ENCODE measurements at regions not wholly inside any gene's neighbourhood (a gene's known extent, or its start where the extent isn't known, plus 50 kb on each side); places are given as distances from the start of the nearest gene placed in this dataset.

DNA sequence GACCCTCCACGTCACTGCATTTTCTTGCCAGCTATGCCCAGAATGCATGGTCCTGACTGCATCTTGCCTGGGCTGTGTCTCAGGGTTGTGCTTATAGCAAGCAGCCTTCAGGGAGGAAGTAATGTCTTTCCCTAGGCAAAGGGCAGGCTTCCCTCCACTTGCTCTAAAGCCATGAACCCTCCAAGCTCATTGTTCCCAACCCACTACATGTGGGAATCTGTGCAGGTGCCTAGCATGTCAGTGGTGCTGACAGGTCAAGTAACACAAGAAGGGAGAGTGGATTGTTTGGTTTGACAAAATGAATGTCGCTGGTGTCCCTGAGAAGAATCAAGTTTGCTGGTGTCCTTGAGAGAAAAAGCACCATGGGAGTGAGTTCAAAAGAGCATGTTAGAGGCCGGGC is 53.9 kb upstream of the UCN3 start:
- no peak for DNase-seq (ENCODE audit: low read depth, low spot score)

GRCh38 chr10:5311617-5312016 is 53.1 kb upstream of the UCN3 start:
- no peak for DNase-seq (ENCODE audit: low read depth, low spot score)

GRCh38 chr10:5314840-5315239 is 49.9 kb upstream of the UCN3 start:
- DNase-seq (ENCODE audit: low read depth, low spot score), result no peak

All from astrocyte of the hippocampus (primary cell).